Rectal smooth muscle tissue (tissue), 1 donor: ENCODE measurements at regions not wholly inside any gene's neighbourhood (a gene's known extent, or its start where the extent isn't known, plus 50 kb on each side); places are given as distances from the start of the nearest gene placed in this dataset.

Experiments
- H3K27ac ChIP-seq: one replicate; pipeline ENCODE4 v1.7.0; 2013; ENCODE audit warnings: low read depth, low read length, inconsistent platforms
- H3K27me3 ChIP-seq: one replicate; pipeline ENCODE4 v1.7.0; 2013; ENCODE audit warnings: low read length; ENCODE audit not compliant: control insufficient read depth, insufficient read depth
- H3K36me3 ChIP-seq: one replicate; pipeline ENCODE4 v1.7.0; 2013; ENCODE audit warnings: low read length; ENCODE audit not compliant: control insufficient read depth, insufficient read depth
- H3K4me1 ChIP-seq: one replicate; pipeline ENCODE4 v1.7.0; 2013; ENCODE audit warnings: low read length; ENCODE audit not compliant: control insufficient read depth, insufficient read depth
- H3K4me3 ChIP-seq: one replicate; pipeline ENCODE4 v1.7.0; 2013; ENCODE audit warnings: low read length
- H3K9ac ChIP-seq: one replicate; pipeline ENCODE4 v1.7.0; 2013; ENCODE audit warnings: low read length

DNA sequence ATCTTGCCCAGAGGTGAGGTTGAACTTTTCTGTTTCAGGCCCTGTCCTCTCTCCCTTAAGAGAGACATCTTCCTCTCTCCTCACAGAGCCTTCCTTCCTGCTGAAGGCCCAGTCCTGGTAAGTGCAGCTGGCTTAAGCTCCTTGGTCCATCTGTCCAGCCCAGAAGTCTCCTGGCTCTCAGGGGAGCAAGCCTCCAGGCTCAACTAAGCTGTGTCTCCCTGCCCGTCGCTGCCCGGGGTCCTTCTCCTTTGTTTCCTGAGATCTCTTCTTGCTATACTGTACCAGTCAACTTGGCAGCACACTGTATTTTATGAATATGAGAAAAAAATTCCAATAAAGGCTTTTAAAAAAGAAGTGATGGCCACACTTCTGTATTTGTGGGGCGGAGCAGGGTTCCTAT is 77.4 kb downstream of the KCNF1 start:
- Histone ChIP-seq H3K36me3 (no peaks in the 10 kb centered on the region), H3K27me3 (no peaks in the 10 kb centered on the region), H3K27ac (no peak overlapping the region), H3K4me3 (no peak overlapping the region), H3K9ac (no peak overlapping the region), H3K4me1 (peaks cover 6% of the 10 kb centered on the region)

GRCh38 chr2:10989782-10990181 is 78.0 kb downstream of the KCNF1 start:
- H3K4me3 ChIP-seq, result no peak overlapping the region
- no peak overlapping the region for H3K27ac ChIP-seq
- H3K36me3 ChIP-seq, result no peaks in the 10 kb centered on the region
- peaks cover 6% of the 10 kb centered on the region for H3K4me1 ChIP-seq
- H3K27me3 ChIP-seq, result no peaks in the 10 kb centered on the region
- no peak overlapping the region for H3K9ac ChIP-seq

GRCh38 chr2:10990561-10991111 is 78.9 kb downstream of the KCNF1 start:
- no peaks in the 10 kb centered on the region for H3K36me3 ChIP-seq

GRCh38 chr2:10992023-10992791 is 80.5 kb downstream of the KCNF1 start:
- H3K4me1 ChIP-seq, result peaks cover 6% of the 10 kb centered on the region
- H3K9ac ChIP-seq, result no peak overlapping the region
- H3K27ac ChIP-seq, result no peak overlapping the region

More at GRCh38 chr2:10990561-10991111, 78.9 kb downstream of the KCNF1 start:
- Histone ChIP-seq H3K27me3 (no peaks in the 10 kb centered on the region), H3K4me3 (no peak overlapping the region), H3K27ac (no peak overlapping the region), H3K9ac (no peak overlapping the region), H3K4me1 (peaks cover 6% of the 10 kb centered on the region)

GRCh38 chr2:10993001-10993481 is 81.3 kb downstream of the KCNF1 start:
- Histone ChIP-seq H3K36me3 (no peaks in the 10 kb centered on the region), H3K27ac (no peak overlapping the region), H3K4me1 (peaks cover 6% of the 10 kb centered on the region), H3K4me3 (no peak overlapping the region), H3K27me3 (no peaks in the 10 kb centered on the region), H3K9ac (no peak overlapping the region)

More at GRCh38 chr2:10992023-10992791, 80.5 kb downstream of the KCNF1 start:
- H3K36me3 ChIP-seq, result no peaks in the 10 kb centered on the region
- no peak overlapping the region for H3K4me3 ChIP-seq
- H3K27me3 ChIP-seq, result no peaks in the 10 kb centered on the region

- Histone ChIP-seq H3K27me3 (no peaks in the 10 kb centered on the region), H3K4me1 (peaks cover 6% of the 10 kb centered on the region), H3K27ac (no peak overlapping the region), H3K4me3 (no peak overlapping the region), H3K9ac (no peak overlapping the region), H3K36me3 (no peaks in the 10 kb centered on the region)
These were observed 83.7 kb downstream of the KCNF1 start for GRCh38 chr2:10995366-10995970.

GRCh38 chr2:11004199-11004598 is 92.5 kb downstream of the KCNF1 start:
- no peak overlapping the region for H3K27ac ChIP-seq
- H3K27me3 ChIP-seq, result no peaks in the 10 kb centered on the region
- H3K4me3 ChIP-seq, result no peak overlapping the region
- H3K9ac ChIP-seq, result no peak overlapping the region
- H3K36me3 ChIP-seq, result no peaks in the 10 kb centered on the region
- no peaks in the 10 kb centered on the region for H3K4me1 ChIP-seq

GRCh38 chr2:11005032-11005431 is 93.3 kb downstream of the KCNF1 start:
- no peaks in the 10 kb centered on the region for H3K36me3 ChIP-seq
- H3K27me3 ChIP-seq, result no peaks in the 10 kb centered on the region
- no peak overlapping the region for H3K9ac ChIP-seq
- no peak overlapping the region for H3K27ac ChIP-seq
- no peak overlapping the region for H3K4me3 ChIP-seq
- H3K4me1 ChIP-seq, result no peaks in the 10 kb centered on the region

GRCh38 chr2:11006191-11006590 is 94.5 kb downstream of the KCNF1 start:
- Histone ChIP-seq H3K36me3 (no peaks in the 10 kb centered on the region), H3K27ac (no peak overlapping the region), H3K4me3 (no peak overlapping the region), H3K9ac (no peak overlapping the region), H3K4me1 (no peaks in the 10 kb centered on the region), H3K27me3 (no peaks in the 10 kb centered on the region)

DNA sequence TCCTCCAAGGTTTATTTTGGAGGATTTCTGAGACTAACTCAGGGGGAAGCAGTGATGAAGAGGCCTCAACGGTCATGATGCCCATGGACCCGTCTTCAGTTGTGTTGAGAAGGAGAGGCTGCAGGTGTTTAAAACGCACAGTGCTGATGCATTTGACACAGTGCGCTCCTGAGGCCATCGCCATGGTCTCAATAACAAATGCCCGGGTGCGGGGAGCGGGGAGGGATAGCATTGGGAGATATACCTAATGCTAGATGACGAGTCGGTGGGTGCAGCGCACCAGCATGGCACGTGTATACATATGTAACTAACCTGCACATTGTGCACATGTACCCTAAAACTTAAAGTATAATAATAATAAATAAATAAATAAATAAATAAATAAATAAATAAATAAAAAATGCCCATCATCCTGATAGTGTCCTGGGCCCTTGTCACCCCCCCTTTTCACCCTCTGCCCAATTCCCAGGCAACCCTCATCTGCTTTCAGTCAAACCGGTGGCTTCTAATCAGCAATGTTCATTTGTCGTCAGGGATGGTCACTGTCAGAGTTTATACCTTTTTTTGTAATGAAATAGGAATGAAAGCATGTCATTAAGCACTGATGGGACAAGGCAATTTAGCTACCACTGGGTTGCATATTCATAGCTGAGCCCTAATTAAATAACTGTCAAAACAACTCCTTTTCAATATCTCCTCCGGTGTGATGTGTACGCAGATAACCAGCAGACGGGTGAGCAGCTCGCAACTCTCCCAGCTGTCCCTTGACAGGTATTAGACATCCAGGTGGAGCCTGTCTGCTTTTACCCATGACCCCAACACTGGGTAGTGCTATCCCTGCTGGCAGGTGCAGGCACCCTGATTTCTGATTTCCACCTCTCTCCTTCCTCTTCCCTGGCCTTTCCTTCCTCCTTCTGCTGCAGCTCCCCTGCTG is 95.9 kb downstream of the KCNF1 start:
- Histone ChIP-seq H3K4me3 (no peak overlapping the region), H3K27me3 (no peaks in the 10 kb centered on the region), H3K36me3 (no peaks in the 10 kb centered on the region), H3K27ac (no peak overlapping the region), H3K9ac (no peak overlapping the region), H3K4me1 (no peaks in the 10 kb centered on the region)

- H3K9ac ChIP-seq, result no peak overlapping the region
- H3K4me1 ChIP-seq, result no peaks in the 10 kb centered on the region
- no peaks in the 10 kb centered on the region for H3K36me3 ChIP-seq
- no peaks in the 10 kb centered on the region for H3K27me3 ChIP-seq
- H3K27ac ChIP-seq, result no peak overlapping the region
- no peak overlapping the region for H3K4me3 ChIP-seq
These were observed 97.0 kb downstream of the KCNF1 start for GRCh38 chr2:11008773-11009172.

- Histone ChIP-seq H3K4me1 (no peaks in the 10 kb centered on the region), H3K36me3 (no peaks in the 10 kb centered on the region), H3K27me3 (no peaks in the 10 kb centered on the region), H3K9ac (no peak overlapping the region), H3K4me3 (no peak overlapping the region), H3K27ac (no peak overlapping the region)
These were observed 97.4 kb downstream of the KCNF1 start for GRCh38 chr2:11009176-11009575.
